ENCODE measurements at regions not wholly inside any gene's neighbourhood (a gene's known extent, or its start where the extent isn't known, plus 50 kb on each side); places are given as distances from the start of the nearest gene placed in this dataset.
A peak's percentile ranks its signal among the peaks of the same experiment; 100 is the strongest.

DNA sequence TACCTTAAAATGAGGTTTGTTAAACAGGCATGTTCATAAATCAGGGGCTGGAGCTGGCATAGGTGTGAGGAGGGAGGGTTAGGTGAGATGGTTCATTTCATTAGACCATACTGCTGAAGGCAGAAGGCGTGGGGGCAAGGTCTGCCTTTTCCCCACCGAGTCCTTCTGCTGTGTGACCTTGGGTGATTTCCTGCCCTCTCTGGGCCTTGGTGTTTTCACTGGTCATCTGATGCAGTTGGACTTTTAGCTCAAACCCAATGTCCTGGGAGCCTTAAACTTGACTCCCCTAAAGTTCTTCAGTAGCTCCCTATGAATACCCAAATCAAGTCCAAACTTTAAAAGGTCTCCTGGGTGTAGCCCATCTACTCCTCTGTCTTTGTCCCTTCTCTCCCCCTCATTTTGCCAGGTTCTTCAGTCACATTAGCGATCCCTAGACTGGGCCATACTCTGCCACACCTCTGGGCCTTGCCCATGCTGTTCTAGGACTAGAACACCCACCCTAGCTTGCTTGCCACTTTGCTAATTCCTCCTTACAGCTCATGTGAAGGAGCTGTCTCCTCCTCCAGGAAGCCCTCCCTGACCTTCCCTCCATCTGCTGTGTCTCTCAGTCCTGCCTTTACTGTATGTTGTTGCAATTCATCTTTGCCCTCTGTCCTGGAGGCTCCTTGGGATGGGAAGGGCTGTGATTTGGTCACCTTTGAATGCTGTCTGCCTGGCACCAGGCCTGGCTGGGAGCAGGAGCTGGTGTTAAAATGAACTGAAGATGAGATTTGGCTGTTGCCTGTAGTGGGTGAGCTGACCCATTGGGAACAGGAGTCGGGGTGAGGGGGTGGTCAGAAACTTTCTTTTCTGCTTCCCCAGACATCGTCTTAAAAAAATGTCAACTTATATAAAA, 85.4 kb upstream of the HS6ST1 start:
- no peak for DNase-seq

DNA sequence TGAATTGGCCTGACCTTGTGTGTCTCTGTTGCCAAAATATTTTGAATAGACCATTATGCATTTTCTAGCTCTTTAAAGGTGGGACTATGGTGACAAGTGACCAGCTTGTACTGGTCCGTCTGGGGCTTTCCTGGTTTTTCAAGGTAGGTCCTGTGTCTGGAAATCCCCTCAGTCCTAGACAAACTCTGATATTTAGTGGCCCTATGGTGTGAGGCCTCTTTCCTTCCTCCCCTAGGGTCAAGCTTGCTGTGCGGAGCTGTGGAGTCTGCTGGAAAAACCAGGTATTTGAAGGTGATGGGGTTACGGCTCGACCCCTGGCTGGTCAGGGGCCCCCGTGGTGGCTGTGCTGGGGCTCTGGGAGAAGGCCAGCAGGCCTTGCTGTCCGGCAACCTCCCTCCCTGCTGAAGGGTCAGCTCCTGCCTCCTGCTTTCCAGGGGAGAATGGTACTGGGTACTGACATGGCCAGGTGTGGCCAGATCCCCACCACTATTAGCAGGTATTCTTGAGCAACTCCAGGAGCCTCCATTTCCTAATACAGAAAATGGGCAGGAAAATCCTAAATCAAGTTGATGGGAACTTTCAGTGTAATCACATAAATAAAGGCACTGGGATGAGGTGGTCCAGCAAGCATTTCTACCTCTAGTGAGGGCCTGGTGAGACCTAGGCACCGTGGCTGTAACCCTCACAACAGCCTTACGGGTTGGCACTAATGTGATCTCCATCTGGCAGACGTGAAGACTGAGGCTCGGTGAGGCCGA, 86.2 kb upstream of the HS6ST1 start:
- no peak for DNase-seq

DNA sequence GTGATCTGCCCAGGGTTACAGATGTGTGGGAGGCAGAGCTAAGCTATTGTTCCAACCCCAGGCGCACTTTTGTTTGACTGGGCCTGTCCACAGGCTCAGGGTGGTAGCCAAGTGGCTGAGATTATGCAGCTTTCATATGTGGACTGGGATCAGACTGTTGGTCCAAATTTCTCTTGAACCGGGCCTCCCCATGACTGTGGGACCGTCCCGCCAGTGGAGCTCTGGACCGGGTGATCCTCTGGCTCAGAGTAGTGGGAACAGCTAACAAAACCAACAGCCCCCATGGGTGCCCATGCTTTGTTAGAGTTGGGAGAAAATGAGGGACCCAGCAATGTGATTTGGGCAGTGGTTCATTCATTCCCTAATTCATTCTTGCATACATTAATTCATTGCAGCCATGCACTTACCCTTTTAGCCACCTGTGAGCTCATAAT, 86.8 kb upstream of the HS6ST1 start:
- no peak for DNase-seq

GRCh38 chr2:128405981-128406613, 87.4 kb upstream of the HS6ST1 start:
- DNase-seq: no peak

DNA sequence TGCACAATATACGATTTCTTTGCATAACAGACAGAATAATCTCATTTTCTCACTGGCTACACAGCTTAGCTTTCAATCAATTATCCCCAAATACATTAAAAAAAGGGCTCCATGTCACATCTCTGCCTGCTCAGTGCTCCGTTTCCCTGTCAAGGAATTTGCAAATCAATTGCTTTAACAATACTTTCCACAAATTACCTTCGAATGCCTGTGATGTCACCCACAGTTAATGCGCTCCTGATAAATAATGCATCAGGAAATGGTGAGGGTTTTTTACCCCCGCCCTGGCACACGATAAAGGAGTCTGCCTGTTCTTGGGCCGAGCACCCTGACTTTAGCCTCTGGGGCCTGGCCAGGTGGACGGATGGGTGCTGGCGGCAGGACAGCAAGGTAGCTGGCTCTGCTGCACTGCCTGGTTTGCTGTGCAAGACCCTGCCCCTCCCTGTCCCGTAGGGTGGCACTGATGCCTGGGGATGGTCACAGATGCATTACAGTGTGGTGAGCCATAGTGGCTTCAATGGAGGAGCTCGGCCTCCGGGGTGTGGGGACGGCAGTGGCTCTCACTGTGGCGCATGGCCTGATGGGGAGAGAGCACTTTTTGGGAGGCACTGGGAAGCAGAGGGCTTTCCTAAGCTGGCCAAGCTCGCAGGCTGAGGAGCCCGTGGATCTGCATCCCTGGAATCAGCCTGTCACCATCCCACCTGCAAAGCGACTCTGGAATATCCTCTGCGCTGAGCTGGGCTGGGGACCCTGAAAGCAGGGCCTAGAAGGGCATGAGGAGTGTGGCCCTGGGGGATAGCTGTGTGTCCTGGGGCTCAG, 88.3 kb upstream of the HS6ST1 start:
- DNase-seq: no peak

- peak; percentile 46 for DNase-seq
These were observed 90.0 kb upstream of the HS6ST1 start for GRCh38 chr2:128408349-128409305.

- DNase-seq: no peak
These were observed 90.8 kb upstream of the HS6ST1 start for GRCh38 chr2:128409326-128410034.

GRCh38 chr2:128410035-128410757, 91.5 kb upstream of the HS6ST1 start:
- DNase-seq: no peak

DNA sequence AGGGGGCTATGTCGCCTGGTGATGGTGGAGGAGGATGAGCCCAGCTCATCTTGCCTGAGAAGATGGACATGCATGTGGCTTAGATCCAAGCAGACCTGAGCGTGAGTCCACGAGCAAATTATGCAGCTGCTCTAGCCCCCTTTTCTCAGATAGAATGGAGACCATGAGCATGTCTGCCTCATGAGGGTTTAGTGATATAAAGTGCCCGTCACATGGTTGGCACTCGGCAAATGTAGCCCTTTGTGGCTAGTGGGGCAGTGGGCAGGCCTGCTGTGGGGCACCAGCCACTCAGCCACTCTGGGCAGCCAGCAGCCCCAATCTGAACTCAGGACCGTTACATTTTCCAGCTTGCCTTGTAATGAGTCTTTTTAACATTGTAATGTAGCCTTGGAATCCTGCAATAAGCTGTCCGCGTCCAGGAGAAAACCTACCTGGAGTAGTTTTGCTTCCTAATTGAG, 92.1 kb upstream of the HS6ST1 start:
- DNase-seq: no peak

- DNase-seq: no peak
These were observed 92.8 kb upstream of the HS6ST1 start for GRCh38 chr2:128411431-128411830.

DNA sequence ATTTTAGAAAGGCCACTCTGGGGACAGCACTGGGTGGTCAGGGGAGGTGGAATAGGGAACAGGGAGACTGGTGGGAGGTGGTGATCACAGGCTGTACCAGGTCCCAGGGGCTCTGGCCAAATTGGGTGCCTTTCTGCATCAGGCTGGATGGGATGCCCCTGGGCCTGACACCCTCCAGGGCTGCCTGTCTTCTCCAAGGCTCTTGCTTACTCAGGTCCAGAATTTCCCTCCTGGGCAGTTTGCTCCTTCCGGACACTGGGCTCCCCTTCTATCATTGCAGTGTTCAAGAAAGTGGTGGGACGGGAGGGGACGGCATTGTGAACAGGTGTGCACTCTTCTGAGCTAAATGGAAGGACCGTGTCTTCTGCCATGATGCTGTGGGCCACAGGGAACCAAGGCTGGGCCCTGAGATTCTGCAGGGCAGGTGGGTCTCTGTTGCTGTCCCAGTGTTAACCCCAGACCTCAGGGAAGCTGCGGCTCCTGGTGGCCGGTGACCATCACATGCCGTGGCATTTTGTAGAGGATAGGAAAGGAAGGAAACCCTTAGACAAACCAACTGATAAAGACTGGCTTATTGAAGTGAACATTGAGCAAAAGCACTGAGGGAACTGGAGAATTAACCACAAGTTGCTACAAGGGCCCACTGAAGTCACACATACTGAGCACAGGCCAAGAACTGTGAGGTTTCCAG, 93.7 kb upstream of the HS6ST1 start:
- DNase-seq: no peak

DNA sequence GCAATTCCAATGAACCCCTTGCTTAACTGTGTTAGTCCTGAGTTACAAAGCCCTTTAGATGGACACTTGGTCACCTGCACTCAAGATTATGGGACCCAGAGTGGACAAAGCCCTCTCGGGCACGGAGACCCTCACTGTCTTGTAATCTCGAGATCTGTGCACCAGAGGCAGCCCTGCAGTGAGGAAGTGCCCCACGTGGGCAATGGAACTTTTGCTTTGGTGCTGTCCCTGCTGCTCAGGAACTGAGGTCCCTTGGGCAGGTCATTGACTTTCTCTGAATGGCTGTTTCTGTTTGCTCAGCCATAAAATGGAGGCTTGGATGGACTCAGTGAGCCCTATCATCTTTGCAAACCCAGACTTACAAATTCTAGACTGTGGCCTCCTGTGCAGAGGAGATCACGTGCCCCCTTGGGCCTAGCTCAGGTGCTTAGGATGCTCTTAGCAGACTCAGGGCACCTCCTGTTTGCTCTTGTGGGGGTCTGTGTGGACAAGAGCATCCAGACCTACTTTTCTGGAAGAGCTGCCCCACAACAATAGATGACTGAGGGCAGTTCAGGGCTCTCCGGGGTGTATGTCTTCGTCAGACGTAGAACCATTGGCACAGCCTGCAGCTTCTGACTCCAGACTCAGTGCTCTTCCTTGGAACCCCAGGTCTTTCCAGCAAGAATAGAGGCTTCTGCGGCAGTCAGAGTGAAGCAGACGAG, 94.5 kb upstream of the HS6ST1 start:
- no peak for DNase-seq

- no peak for DNase-seq
These were observed 95.2 kb upstream of the HS6ST1 start for GRCh38 chr2:128413718-128414341.

GRCh38 chr2:128414351-128414750, 95.7 kb upstream of the HS6ST1 start:
- DNase-seq: no peak

DNA sequence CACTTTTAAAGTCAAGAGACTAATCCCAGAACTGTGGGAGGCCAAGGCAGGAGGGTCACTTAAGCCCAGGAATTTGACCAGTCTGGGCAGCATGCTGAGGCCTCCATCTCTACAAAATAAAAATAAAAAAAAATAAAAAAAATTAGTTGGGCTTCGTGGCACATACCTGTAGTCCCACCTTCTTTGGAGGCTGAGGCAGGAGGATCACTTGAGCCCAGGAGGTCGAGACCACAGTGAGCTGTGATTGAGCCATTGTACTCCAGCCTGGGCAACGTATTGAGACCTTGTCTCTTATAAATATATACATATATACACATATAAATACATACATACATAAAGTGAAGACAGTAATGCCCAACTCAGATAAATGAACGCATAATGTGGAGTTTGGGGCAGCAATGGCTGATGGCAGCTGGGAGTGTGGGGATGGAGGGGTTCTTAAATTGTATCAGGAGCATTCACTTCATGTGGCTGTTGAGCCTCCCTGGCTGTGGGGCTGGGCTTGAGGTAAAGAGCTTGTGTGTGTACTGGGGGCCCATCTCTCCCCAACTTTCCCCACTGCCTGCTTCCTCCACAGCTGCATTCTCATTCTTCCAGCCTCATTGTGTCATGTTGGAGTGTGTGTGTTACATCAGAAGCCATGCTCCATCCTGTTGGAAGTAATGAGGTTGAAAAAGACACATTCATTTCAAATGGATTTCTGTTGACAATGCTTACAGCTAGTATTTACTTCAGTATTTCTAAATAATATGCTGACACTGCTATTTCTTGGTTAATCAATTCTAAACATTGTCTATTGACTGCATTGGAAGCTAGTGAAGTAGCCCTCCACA, 96.5 kb upstream of the HS6ST1 start:
- DNase-seq: no peak

DNA sequence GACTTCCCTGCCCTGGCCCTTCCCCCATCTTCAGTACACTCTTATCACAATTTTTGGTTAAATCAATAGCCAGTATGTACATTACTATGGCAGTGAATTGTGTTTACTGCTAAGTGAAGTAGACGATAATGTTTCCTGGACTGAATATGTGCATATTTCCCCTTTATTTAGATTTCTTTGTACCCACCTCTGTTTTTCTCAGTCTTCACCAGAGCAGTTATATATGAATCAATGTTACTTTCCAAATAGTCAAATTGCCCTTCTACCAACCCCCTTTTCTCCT, 97.1 kb upstream of the HS6ST1 start:
- no peak for DNase-seq

GRCh38 chr2:128416109-128416785, 97.6 kb upstream of the HS6ST1 start:
- DNase-seq: no peak
